ENCODE measurements at regions not wholly inside any gene's neighbourhood (a gene's known extent, or its start where the extent isn't known, plus 50 kb on each side); places are given as distances from the start of the nearest gene placed in this dataset.

DNA sequence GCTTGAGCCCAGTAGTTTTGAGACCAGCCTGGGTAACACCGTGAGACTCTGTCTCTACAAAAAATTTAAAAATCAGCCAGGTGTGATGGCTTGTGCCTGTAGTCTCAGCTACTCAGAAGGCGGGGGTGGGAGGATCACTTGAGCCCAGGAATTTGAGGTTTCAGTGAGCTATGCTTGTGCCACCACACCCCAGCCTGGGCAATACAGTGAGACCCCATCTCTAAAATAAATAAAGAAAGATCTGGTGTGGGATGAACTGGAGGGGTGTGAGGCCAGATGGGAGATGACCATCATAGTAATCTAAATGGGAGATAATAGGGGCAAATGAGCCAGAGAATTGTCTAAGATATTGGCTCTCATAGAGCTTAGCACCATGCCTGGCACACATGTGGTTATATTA is 60.1 kb upstream of the TRABD2B start:
- no peak for TF ChIP-seq CTCF (IDR thresholded peaks at IDR 0.05; ENCODE audit: insufficient read depth, low read length, poor library complexity, severe bottlenecking)
- DNase-seq (ENCODE audit: low read depth): no peak
- no peaks in the 10 kb centered on the region for H3K27me3 ChIP-seq (ENCODE audit: control insufficient read depth, insufficient read depth, low read length)
- no peak overlapping the region for H3K4me3 ChIP-seq (ENCODE audit: low read depth, low read length)
- H3K36me3 ChIP-seq (ENCODE audit: control insufficient read depth, insufficient read depth, low read length): no peaks in the 10 kb centered on the region

DNA sequence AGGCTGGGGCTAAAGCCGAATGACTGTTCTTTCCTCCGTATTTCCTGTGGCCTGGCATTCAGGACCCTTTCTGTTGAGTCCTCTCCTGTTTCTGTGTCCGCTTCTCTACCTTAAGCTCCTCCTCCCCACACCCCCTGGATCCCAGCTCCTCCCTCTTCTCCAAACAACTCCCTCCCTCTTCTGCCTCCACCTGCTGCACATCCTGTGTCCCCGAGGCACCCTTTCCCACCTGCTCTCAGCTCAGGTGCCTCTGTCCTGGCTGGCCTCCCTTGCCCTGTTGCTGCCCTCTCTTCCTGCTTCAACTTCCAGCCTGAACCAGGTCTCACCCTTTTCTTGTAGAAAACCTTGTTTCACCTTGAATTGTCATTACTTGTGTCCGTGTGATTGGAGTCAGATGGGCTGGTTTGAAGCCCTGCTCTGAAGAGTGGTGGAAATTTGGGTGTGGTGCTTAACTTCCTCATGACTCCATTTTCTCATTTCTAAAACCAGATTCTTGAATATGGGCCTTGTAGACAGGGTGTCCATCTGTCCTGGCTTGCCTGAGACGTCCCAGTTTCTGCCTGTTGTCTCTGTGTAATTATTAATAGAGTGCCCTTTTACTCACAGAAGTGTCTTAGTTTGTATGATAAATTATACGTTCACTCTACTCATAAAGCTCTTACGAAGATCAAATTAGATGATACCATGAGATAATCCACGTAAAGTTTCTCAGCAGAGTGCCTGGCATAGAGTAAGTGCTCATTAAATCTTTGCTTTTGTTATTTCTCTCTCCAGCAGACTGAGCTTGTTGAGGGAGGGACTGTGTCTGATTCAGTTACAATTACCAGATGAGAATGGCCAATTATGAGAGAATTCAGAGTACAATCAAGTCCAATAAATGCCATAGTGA is 58.9 kb upstream of the TRABD2B start:
- no peaks in the 10 kb centered on the region for H3K36me3 ChIP-seq (ENCODE audit: control insufficient read depth, insufficient read depth, low read length)
- DNase-seq (ENCODE audit: low read depth): no peak
- TF ChIP-seq CTCF (IDR thresholded peaks at IDR 0.05; ENCODE audit: insufficient read depth, low read length, poor library complexity, severe bottlenecking): no peak
- H3K27me3 ChIP-seq (ENCODE audit: control insufficient read depth, insufficient read depth, low read length): no peaks in the 10 kb centered on the region
- no peak overlapping the region for H3K4me3 ChIP-seq (ENCODE audit: low read depth, low read length)

GRCh38 chr1:48054232-48054631 is 57.0 kb upstream of the TRABD2B start:
- Histone ChIP-seq H3K36me3 (ENCODE audit: control insufficient read depth, insufficient read depth, low read length) (no peaks in the 10 kb centered on the region), H3K4me3 (ENCODE audit: low read depth, low read length) (no peak overlapping the region), H3K27me3 (ENCODE audit: control insufficient read depth, insufficient read depth, low read length) (no peaks in the 10 kb centered on the region)
- DNase-seq (ENCODE audit: low read depth): no peak
- TF ChIP-seq CTCF (IDR thresholded peaks at IDR 0.05; ENCODE audit: insufficient read depth, low read length, poor library complexity, severe bottlenecking): no peak

DNA sequence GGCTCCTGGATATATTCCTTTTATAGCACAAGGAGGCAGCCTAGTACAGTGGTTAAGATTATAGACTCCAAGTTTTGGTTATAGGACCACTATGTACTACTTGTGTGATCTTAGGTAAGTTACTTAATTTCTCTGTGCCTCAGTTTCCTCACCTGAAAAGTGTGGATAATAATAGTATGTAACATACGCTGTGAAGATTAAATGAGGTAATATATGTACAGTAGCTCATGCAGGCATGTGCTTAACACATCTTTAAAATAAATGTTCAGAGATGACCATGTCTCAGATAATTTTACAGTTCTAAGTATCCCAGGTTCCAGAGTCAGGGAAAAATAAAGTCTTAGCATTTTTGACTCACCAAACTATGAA is 55.7 kb upstream of the TRABD2B start:
- no peaks in the 10 kb centered on the region for H3K27me3 ChIP-seq (ENCODE audit: control insufficient read depth, insufficient read depth, low read length)

DNA sequence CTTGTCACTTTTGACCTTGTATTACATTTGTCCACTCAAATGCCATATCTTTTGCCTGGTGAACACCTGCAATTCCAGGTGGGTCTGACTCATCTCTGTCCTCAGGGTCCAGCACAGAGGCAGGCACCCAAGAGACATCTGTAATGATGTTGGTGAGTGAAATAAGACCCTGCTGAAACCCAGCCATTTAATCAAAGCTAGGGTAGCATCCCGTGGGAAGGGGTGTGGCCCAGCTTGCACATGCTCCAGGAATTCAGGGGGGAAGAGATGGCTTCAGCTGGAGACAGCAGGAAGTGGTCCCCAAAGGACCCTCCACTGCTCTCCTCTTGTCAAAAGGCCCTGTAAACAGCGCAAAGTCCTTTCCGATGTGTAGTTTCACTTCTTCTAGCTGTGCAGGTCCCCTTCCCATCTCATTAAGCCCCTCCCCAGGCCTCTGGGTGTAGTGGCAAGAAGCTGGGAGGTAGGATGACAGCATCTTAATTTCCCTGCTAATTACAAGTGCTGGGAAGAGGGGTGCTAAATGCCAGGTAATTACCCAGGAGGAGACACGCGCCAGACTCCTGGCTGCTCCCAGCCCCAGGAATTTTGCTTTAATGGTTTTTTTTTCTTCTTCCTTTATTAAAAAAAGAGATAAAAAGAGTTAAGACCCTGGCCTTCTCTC is 54.4 kb upstream of the TRABD2B start:
- Histone ChIP-seq H3K27me3 (ENCODE audit: control insufficient read depth, insufficient read depth, low read length) (no peaks in the 10 kb centered on the region), H3K36me3 (ENCODE audit: control insufficient read depth, insufficient read depth, low read length) (no peaks in the 10 kb centered on the region), H3K4me3 (ENCODE audit: low read depth, low read length) (no peak overlapping the region)
- no peak for TF ChIP-seq CTCF (IDR thresholded peaks at IDR 0.05; ENCODE audit: insufficient read depth, low read length, poor library complexity, severe bottlenecking)
- no peak for DNase-seq (ENCODE audit: low read depth)

More for the DNA sequence above, 55.7 kb upstream of the TRABD2B start:
- no peak for TF ChIP-seq CTCF (IDR thresholded peaks at IDR 0.05; ENCODE audit: insufficient read depth, low read length, poor library complexity, severe bottlenecking)
- no peaks in the 10 kb centered on the region for H3K36me3 ChIP-seq (ENCODE audit: control insufficient read depth, insufficient read depth, low read length)
- H3K4me3 ChIP-seq (ENCODE audit: low read depth, low read length): no peak overlapping the region
- no peak for DNase-seq (ENCODE audit: low read depth)
